SW 1271 (cell line): ENCODE measurements at regions not wholly inside any gene's neighbourhood (a gene's known extent, or its start where the extent isn't known, plus 50 kb on each side); places are given as distances from the start of the nearest gene placed in this dataset.

Experiments used
- DNase-seq, 2 experiments: peaks; one replicate each; lab custom pipeline; 2025; lab: John Stamatoyannopoulos, UW

- peak in 1 of 2 experiments; percentile 22 for DNase-seq
These were observed 59.6 kb upstream of the ADAMTS19 start for GRCh38 chr5:129400395-129400983.

- DNase-seq, result no peak
These were observed 54.9 kb upstream of the ADAMTS19 start for GRCh38 chr5:129405222-129405621.

GRCh38 chr5:129406440-129406839 lies 53.7 kb upstream of the ADAMTS19 start:
- DNase-seq, result no peak
